SK-MEL-5 (cell line): ENCODE measurements at regions not wholly inside any gene's neighbourhood (a gene's known extent, or its start where the extent isn't known, plus 50 kb on each side); places are given as distances from the start of the nearest gene placed in this dataset.

ENCODE experiments used
- DNase-seq: peaks from one replicate; pipeline ENCODE4 v3.0.0-alpha.2; 2016; ENCODE audit warnings: low read depth, low spot score
- in situ Hi-C: cut with HindIII; loops from 2 replicates; pipeline ENCODE4 v1.10.0; 2016; ENCODE audit warnings: low sequenced_read_pairs, high pct_unique_total_duplicates, low pct_unique_long_range_greater_than_20kb

GRCh38 chr20:12287575-12287974 lies 369.9 kb downstream of the BTBD3 start:
- in situ Hi-C loops: no loop called here
- peak; percentile 31 for DNase-seq

GRCh38 chr20:12289465-12289864 lies 371.8 kb downstream of the BTBD3 start:
- DNase-seq: no peak
- in situ Hi-C loops: no loop called here

GRCh38 chr20:12291386-12291785 lies 373.7 kb downstream of the BTBD3 start:
- in situ Hi-C loops: no loop called here
- no peak for DNase-seq

DNA sequence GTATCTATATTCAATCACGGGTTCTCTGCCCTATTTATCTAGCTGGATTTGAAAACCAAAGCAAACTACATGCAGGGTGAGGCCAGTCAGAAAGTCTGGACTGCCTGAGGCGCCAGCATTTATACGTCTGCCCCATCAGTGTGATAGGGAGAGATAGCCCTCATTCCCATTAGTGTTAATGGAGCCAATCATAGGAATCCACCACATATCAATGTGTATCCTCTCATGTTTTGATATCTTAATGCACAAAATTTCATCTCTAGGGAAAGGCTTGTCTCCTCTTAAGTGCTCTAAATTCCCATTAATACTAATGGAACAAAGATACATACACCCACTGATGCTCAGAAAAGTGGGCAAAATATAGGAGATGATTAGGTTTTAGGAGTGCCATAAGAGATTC lies 376.2 kb downstream of the BTBD3 start:
- in situ Hi-C loops: no loop called here
- no peak for DNase-seq

DNA sequence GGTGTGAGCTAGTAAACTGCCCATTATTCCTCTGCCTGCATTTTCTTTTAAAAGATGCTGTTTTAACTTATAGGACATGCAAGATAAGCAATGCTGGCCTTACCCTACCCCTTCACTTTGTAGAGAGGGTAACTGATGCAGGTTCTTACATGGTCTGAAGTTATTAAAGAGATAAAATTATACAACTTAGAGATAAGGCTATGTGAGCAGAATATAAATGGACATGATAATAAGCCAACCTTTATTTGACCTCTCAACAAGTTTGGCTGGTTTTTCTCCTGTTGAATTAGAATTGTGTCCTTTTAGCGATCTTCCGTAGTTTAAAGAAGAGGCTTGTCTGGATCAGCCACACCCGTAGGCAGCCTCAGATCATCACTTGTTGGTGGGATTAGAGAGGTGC lies 377.0 kb downstream of the BTBD3 start:
- no peak for DNase-seq
- in situ Hi-C loops: no loop called here

DNA sequence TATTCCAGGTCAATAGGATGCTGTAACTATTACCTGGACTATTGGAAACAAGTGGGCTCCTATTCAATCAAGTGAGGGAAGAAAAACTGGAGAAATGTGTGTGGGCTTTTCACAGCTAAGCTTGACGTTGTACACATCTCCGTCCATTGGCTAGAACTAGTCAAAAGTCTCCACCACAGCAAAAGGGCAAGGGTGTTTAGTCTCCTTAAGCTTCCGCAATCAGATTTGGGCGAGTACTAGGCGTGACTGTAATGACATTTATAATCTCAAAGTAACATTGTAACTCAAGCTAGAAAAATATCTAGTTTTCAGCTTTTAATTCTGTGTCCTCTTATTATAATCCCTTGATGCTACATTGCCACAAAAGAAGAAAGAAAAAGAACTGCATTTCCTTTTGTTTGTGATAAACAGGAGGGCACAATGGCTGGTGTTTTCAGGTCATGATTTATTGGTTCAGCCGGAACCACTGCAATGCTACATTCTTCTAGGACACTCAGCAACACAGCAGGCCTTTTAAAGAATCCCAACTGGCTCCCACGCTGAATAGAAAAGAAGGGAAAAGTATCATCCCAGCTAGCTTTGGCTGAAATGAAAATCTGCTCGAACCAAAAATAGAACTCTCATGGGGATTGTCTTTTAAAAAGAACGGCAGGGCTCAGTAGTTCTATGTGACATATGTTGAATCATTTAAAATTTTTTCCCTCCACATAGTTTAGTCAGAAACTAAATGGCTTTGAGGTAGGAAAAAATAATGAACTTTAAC lies 387.7 kb downstream of the BTBD3 start:
- in situ Hi-C loops: no loop called here
- DNase-seq: peak; percentile 10

DNA sequence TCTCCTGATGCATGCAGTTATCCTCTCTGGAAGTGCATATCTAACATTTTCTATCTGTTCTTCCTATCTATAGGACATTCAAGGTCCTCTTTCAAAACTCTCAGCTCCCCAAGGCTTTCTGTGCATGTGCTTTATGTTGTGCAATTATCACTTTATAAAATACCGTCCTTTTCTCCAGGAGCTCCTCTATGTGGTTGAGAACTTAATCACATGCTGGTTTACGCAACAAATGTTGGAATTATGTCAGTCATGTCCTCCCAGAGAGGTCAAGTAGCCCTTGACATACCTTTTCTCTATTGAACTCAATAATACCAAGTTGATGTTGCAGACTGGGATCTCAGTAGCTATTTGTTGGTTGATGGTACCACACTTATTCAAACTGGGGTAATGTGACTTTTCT lies 388.4 kb downstream of the BTBD3 start:
- in situ Hi-C loops: no loop called here
- DNase-seq: peak; percentile 57

GRCh38 chr20:12311094-12311865 lies 393.6 kb downstream of the BTBD3 start:
- in situ Hi-C loops: no loop called here
- no peak for DNase-seq

DNA sequence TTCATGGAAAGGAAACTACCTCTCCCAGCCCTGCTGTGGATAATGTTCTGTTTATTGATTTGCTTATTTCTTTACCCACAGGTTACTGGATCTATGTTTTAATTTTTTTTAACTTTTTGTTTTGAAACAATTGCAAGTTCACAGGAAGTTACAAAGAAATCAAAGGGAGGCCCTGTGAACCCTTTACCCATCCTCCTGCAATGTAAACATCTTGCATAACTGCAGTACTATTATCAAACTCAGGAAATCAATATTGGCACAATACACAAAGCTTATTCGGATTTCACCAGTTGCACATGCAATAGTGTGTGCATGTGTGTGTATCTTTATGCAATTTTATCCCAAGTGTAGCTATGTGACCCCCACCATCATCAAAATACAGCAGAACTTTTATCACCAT lies 398.0 kb downstream of the BTBD3 start:
- in situ Hi-C loops: no loop called here
- no peak for DNase-seq

DNA sequence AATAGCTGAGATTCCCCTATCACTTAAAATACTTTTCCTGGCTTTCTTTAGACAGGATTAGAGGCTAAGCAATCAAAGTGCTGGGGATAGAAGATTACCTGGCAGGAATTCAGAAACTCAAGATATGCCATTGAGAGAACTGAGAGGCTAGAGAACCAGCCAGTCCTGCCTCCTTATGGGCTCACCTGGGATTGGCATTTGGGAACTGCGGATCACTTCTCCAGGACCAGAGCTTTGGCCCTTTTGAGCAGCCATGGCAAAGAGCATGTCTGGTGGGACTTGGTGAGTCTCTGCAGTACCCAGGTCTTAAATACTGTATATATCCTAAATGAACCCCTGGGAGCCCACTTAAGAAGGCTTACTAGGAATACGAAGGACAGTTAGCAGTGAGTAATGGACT lies 399.1 kb downstream of the BTBD3 start:
- DNase-seq: no peak
- in situ Hi-C loops: no loop called here

GRCh38 chr20:12317433-12317832 lies 399.7 kb downstream of the BTBD3 start:
- in situ Hi-C loops: no loop called here
- DNase-seq: no peak

GRCh38 chr20:12318043-12318442 lies 400.4 kb downstream of the BTBD3 start:
- peak; percentile 77 for DNase-seq
- in situ Hi-C loops: no loop called here

DNA sequence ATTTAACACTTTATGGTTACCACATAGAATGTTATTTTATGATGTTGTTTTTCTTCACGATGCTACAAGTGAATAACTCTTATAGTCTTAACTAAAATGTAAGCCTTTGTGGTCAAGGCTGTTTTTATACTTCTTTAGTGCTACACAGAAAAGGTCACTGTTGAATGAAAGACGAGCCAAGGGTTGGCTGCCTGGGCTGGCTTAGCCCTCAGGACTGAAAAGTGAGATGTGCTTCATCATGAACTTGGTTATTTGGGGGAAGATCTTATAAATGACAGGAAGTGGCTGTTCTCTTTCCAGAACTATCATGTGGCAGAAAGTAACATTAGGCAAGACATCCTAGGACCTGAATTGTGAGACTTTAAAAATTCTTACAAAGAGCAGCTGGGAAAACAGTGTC lies 404.0 kb downstream of the BTBD3 start:
- peak; percentile 58 for DNase-seq
- in situ Hi-C loops: no loop called here

- in situ Hi-C loops: no loop called here
- DNase-seq: no peak
Observed at GRCh38 chr20:12327205-12327604, 409.5 kb downstream of the BTBD3 start.

GRCh38 chr20:12331236-12331635 lies 413.5 kb downstream of the BTBD3 start:
- in situ Hi-C loops: no loop called here
- no peak for DNase-seq

- in situ Hi-C loops: no loop called here
- no peak for DNase-seq
Observed at GRCh38 chr20:12337601-12338000, 419.9 kb downstream of the BTBD3 start.

GRCh38 chr20:12345978-12346377 lies 428.3 kb downstream of the BTBD3 start:
- in situ Hi-C loops: no loop called here
- no peak for DNase-seq

- in situ Hi-C loops: no loop called here
- DNase-seq: no peak
Observed at GRCh38 chr20:12353842-12354241, 436.1 kb downstream of the BTBD3 start.

- in situ Hi-C loops: no loop called here
Observed at GRCh38 chr20:12354725-12355124, 437.0 kb downstream of the BTBD3 start.

More at GRCh38 chr20:12354725-12355124, 437.0 kb downstream of the BTBD3 start:
- DNase-seq: no peak
